GM19025 (cell line): ENCODE measurements at regions not wholly inside any gene's neighbourhood (a gene's known extent, or its start where the extent isn't known, plus 50 kb on each side); places are given as distances from the start of the nearest gene placed in this dataset.
A peak's percentile ranks its signal among the peaks of the same experiment; 100 is the strongest.
"Not testable (repeated sequence)": the region's sequence is repeated elsewhere in the genome, so short reads cannot be mapped to it uniquely, and the experiment has no call there.

Experiments
- ATAC-seq: cut with Tn5 transposase; IDR thresholded peaks from one replicate; pipeline ENCODE4 v1.9.1; 2021; ENCODE audit warnings: mild to moderate bottlenecking, low read depth, moderate library complexity; ENCODE audit not compliant: unreplicated experiment

- no peak for ATAC-seq
These were observed 410.2 kb upstream of the SLC30A5 start for GRCh38 chr5:68683632-68684036.

- ATAC-seq: no peak
These were observed 408.0 kb upstream of the SLC30A5 start for GRCh38 chr5:68685863-68686262.

- ATAC-seq: no peak
These were observed 405.3 kb upstream of the SLC30A5 start for GRCh38 chr5:68688547-68688946.

- no peak for ATAC-seq
These were observed 404.8 kb upstream of the SLC30A5 start for GRCh38 chr5:68689010-68689409.

- ATAC-seq: not testable (repeated sequence)
These were observed 401.9 kb upstream of the SLC30A5 start for GRCh38 chr5:68691874-68692273.

- ATAC-seq: no peak
These were observed 395.5 kb upstream of the SLC30A5 start for GRCh38 chr5:68698025-68698940.

GRCh38 chr5:68699966-68700365, 393.8 kb upstream of the SLC30A5 start:
- ATAC-seq: no peak

- no peak for ATAC-seq
These were observed 386.2 kb upstream of the SLC30A5 start for GRCh38 chr5:68707575-68707974.

- no peak for ATAC-seq
These were observed 385.5 kb upstream of the SLC30A5 start for GRCh38 chr5:68708156-68708841.

- no peak for ATAC-seq
These were observed 385.0 kb upstream of the SLC30A5 start for GRCh38 chr5:68708842-68709170.

GRCh38 chr5:68709239-68709638, 384.6 kb upstream of the SLC30A5 start:
- no peak for ATAC-seq

- no peak for ATAC-seq
These were observed 383.3 kb upstream of the SLC30A5 start for GRCh38 chr5:68710514-68710913.

- ATAC-seq: peak; percentile 81
These were observed 382.3 kb upstream of the SLC30A5 start for GRCh38 chr5:68711293-68712200.

GRCh38 chr5:68714810-68715209, 379.0 kb upstream of the SLC30A5 start:
- ATAC-seq: no peak

GRCh38 chr5:68720884-68721610, 372.8 kb upstream of the SLC30A5 start:
- ATAC-seq: no peak

- ATAC-seq: no peak
These were observed 371.5 kb upstream of the SLC30A5 start for GRCh38 chr5:68722357-68722756.

- no peak for ATAC-seq
These were observed 367.7 kb upstream of the SLC30A5 start for GRCh38 chr5:68725905-68726683.

- ATAC-seq: no peak
These were observed 365.9 kb upstream of the SLC30A5 start for GRCh38 chr5:68727931-68728330.

- no peak for ATAC-seq
These were observed 364.1 kb upstream of the SLC30A5 start for GRCh38 chr5:68729678-68730077.
